NB4 (cell line): ENCODE measurements at regions not wholly inside any gene's neighbourhood (a gene's known extent, or its start where the extent isn't known, plus 50 kb on each side); places are given as distances from the start of the nearest gene placed in this dataset.

ENCODE experiments used
- DNase-seq: peaks from one replicate; pipeline ENCODE4 v3.0.0; 2010; ENCODE audit warnings: low read depth
- H3K4me3 ChIP-seq: one replicate; pipeline ENCODE4 v1.5.1; 2011; ENCODE audit warnings: mild to moderate bottlenecking, low read depth, low read length, moderate library complexity
- MYC ChIP-seq: IDR thresholded peaks from 2 replicates; pipeline ENCODE4 v1.6.1; 2011; ENCODE audit warnings: low read depth, low read length
- POLR2A ChIP-seq: IDR thresholded peaks from 2 replicates; pipeline ENCODE4 v1.6.1; 2011; ENCODE audit warnings: mild to moderate bottlenecking; ENCODE audit not compliant: insufficient read length; ENCODE audit errors: extremely low read depth
- TF ChIP-seq, protein P1 (sequence below): IDR thresholded peaks from one replicate; pipeline ENCODE4 v1.5.1; 2012; ENCODE audit warnings: low read depth, low read length
- TF ChIP-seq, protein P2 (sequence below): IDR thresholded peaks from 2 replicates; pipeline ENCODE4 v1.6.1; 2011; ENCODE audit warnings: low read depth, low read length

DNA sequence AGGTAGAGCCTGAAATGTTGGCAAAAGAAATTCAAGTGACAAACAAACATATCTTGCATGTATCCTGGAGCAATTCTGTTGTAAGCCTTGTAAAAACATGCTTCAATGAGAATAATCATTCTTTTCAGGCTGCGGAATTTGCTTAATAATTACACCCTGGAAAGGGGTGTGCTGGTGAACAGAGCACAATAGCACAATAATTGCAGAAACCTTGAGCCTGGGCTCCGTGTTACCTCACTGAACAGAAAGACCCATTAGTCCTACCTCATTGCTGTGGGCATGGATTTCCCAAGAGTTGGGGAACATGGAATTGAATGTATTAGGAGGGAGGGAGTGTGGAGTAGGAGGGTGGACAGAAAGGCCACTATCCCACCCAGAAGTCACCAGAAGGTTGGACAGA lies 168.0 kb upstream of the ALKAL2 start:
- TF ChIP-seq POLR2A, result no peak
- TF ChIP-seq, protein P1, sequence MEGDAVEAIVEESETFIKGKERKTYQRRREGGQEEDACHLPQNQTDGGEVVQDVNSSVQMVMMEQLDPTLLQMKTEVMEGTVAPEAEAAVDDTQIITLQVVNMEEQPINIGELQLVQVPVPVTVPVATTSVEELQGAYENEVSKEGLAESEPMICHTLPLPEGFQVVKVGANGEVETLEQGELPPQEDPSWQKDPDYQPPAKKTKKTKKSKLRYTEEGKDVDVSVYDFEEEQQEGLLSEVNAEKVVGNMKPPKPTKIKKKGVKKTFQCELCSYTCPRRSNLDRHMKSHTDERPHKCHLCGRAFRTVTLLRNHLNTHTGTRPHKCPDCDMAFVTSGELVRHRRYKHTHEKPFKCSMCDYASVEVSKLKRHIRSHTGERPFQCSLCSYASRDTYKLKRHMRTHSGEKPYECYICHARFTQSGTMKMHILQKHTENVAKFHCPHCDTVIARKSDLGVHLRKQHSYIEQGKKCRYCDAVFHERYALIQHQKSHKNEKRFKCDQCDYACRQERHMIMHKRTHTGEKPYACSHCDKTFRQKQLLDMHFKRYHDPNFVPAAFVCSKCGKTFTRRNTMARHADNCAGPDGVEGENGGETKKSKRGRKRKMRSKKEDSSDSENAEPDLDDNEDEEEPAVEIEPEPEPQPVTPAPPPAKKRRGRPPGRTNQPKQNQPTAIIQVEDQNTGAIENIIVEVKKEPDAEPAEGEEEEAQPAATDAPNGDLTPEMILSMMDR, result no peak
- no peak for TF ChIP-seq MYC
- TF ChIP-seq, protein P2, sequence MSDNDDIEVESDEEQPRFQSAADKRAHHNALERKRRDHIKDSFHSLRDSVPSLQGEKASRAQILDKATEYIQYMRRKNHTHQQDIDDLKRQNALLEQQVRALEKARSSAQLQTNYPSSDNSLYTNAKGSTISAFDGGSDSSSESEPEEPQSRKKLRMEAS, result no peak
- no peak overlapping the region for H3K4me3 ChIP-seq
- DNase-seq, result no peak

DNA sequence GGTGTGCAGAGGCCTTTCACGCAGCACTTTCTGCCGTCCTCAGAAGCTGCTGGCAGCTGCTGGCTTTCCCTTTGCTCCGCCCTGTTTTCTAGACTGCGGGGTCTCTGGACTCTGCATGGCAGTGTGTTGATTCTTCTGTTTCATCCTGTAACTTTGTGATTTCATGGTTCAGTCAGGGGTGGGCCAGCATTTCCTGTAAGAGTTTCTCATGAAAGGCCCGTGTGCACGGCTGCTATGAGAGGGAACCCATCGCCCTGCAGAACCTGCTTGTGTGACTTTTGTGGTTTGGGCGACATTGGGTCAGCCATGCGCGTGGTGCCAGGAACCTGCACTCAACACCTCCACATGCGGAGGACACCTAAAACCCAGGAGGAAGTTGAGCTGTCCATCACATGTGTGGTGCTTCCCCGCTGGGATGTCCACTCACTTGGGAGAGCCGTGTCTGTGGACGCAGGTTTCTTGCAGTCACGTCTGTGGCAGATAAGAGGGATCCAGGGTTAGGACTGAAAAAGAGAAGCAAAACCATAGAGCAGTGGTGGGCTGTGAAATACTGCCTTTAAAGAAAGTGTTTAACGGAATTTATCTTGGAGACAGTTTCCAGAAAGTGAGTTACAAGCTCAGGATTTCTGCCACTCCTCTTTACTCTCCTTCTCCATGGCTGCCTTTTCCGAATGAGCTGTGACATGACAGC lies 167.3 kb upstream of the ALKAL2 start:
- TF ChIP-seq MYC (no peak), POLR2A (no peak)
- TF ChIP-seq, protein P1, result no peak
- TF ChIP-seq, protein P2, result no peak
- no peak for DNase-seq
- H3K4me3 ChIP-seq, result no peak overlapping the region

DNA sequence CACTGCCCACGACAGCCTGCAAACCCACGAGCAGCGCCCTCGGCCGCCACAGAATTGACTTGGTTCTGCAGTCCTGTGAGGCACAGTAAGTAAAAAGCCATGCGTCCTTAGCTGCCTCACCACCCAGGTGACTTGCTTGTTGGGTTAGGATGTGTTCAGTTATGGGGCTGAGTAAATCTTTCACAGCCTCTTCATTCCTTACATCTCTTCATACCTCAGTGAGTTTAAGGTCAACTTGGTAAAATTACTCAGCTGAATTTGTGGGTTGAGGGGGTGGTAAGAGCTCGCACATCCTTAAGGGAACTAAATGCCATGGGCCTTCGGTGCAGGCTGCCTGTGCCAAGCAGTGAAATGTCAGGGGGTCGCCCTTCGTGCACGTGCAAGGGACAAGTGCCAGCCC lies 165.2 kb upstream of the ALKAL2 start:
- H3K4me3 ChIP-seq, result no peak overlapping the region
- DNase-seq, result no peak
- TF ChIP-seq, protein P2, result no peak
- TF ChIP-seq MYC, result no peak
- TF ChIP-seq, protein P1, result no peak

DNA sequence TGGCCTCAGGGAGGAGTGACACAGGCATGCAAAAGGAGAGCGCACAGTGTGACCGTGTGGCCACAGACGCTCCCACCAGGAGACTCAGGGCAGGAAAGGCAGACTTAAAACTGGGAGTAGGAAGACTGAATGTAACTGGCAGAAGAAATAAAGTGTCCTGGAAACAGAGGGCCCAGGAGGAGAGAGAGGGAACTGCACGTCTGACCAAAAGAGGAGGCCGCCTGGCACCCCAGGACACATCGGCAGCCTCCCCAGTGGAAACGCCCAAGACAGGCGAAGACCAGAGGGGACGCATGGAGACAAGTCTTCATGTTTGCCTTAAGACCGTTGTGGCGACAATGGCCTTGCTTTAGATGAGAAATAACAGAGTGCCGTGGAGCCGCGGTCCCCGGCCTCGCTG lies 163.6 kb upstream of the ALKAL2 start:
- DNase-seq, result no peak
- TF ChIP-seq, protein P1, result no peak
- no peak for TF ChIP-seq MYC
- TF ChIP-seq POLR2A, result no peak
- TF ChIP-seq, protein P2, result no peak
- H3K4me3 ChIP-seq, result no peak overlapping the region

DNA sequence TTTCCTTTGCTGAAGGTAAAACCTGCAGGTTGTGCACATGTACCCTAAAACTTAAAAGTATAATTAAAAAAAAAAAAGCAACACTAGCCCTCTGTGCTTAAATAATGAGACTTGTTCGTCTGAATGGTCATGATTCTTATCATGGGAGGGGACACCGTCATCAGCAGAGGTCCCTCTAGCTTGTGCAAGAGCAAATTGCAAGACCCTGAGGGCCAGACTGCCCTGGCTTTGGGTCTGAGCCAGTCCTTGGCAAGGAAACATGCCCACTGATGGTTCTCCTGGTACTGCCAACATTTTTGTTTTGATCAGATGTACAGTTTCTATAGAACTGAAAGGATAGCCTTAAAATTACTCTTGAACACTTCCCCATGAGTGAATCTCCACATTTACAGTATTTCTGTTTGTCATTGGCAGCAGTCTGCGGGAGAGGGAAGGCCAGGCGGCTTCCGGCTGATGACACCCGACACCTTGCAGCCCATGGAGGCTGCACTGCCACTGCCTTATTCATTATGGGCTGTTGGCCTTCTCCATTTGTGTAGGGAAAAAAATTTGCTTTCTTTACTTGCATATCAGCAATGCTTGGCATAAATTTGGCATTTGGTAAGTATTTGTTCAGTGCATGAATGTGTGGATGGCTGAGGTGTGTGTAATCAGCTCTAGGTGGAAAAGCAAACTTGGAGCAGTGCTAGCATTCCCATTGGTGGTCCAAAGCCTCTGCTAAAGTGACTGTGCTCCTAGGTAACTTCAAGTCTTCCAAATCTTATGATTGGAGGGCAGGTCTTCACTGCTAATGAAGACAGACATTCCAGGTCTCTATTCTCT lies 161.6 kb upstream of the ALKAL2 start:
- TF ChIP-seq MYC, result no peak
- TF ChIP-seq, protein P1, result no peak
- TF ChIP-seq, protein P2, result no peak
- TF ChIP-seq POLR2A, result no peak
- DNase-seq, result no peak
- no peak overlapping the region for H3K4me3 ChIP-seq
